ENCODE measurements at regions not wholly inside any gene's neighbourhood (a gene's known extent, or its start where the extent isn't known, plus 50 kb on each side); places are given as distances from the start of the nearest gene placed in this dataset.

DNA sequence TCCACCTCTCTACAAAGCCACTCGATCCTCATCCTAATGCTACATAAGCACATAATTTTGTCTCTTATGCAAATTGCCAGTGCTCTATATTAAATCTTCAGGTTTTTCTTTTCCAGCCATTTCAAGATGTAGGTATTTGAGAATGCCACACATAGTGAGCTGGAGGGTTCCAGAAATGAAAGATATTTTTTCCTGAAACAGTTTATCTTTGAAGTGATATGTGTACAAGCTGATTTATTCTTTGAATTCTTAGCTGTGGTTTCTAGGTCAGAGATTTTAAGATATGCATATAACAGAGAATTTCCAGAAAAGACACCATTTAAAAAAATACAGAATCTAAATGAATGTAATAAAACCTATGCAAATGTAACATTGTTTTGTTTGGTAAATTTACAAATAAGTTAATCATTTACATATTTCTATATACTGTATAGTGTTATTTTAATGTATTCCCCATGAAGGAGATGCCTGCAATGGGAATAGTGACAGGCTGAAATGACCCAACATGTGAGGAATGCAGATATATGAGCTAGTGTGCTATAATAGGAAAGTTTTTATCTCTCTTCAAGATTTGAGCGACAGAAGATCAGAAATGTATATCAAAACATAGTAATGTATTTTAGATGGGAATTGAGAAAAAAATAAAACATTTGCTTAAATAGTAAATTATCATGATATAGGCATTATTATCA lies 570.2 kb downstream of the SLITRK1 start:
- no peak for DNase-seq

DNA sequence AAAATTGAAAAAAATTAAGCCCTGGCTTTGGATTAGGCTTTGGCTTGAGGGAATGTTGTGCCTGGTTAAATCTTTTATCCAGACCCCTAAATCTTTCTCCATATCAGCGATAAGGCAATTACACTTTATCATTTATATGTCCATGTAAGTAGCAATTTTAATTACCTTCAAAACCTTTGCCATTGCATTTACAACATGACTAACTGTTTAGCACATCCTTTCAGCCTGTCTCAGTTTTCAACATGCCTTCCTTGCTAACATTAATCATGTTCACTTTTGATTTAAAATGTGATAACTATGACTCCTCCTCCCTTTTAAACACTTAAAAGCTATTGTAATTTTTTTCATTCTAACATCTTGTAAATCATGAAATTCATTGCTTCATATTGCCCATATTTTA lies 583.7 kb downstream of the SLITRK1 start:
- DNase-seq = no peak

DNA sequence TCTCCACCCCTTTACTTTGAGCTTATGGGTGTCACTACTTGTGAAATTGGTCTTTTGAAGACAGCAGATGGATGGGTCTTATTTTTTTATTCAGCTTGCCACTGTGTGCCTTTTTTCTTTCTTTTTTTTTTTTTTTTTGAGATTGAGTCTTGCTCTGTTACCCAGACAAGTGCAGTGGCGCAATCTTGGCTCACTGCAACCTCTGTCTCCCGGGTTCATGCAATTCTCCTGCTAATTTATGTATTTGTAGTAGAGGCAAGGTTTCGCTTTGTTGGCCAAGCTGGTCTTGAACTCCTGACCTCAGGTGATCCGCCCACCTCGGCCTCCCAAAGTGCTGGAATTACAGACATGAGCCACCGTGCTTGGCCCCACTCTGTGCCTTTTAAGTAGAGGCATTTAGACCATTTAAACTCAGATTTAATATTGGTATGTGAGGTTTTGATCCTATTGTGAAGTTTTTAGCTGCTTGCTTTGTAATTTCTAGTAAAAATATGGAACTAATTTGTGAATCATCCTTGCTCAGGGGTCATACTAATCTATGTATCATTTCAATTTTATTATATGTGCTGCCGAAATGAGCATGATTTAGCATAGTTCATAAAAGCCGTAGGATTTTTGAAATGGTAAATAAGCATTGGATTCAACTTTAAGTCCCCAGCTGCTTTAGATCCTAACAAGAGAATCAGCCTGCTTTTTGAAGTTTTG lies 584.5 kb downstream of the SLITRK1 start:
- DNase-seq = no peak

DNA sequence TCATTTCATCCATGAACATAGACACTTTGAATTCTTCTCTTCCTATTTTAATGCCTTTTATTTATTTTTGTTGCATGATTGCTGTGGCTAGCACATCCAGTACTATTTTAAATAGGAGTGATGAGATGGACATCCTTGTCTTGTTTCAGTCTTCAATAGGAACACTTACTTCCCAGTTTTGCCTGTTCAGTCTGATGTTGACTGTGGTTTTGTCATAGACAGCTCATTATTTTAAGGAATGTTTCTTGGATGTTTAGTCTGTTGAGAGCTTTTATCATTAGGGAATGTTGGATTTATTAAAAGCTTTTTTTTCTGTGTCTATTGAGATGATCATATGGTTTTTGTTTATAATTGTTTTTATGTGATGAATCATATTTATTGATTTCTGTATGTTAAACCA lies 586.6 kb downstream of the SLITRK1 start:
- DNase-seq = no peak

DNA sequence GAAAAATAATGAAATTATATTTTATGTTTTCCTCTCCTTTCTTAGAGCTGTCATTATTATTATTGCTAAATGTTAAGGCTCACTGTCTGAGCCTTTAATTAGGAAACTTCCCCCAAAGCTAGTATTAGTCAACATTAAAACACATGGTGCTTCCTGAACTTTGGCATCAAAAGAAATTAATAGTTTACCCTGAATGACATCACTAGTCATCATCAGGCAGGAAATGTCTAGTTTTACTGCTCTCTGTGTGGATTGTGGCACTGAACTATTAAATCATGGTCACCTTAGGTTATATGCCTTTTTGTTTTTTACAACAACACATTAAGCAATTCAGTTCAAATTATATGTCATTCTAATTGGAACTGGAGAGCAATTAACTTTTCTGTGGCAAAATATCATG lies 595.5 kb downstream of the SLITRK1 start:
- no peak for DNase-seq

DNA sequence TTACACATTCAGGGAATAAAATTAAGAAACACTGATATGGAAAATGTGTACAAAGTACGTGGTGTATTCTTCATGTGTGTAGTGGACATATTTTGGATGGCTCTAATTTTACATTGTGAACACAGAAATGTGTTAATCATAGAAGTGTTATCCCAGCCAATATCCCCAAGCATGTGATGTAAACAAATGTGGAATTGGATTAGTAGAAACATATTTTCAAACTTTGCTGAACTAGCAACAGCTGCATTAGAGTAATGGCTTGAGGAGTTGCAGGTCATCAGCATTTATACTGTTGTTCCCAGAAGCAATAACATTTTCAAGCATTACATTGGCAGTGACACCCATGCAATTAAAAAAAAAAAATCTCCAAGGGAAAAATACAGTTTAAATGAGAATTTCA lies 600.6 kb downstream of the SLITRK1 start:
- DNase-seq = no peak

DNA sequence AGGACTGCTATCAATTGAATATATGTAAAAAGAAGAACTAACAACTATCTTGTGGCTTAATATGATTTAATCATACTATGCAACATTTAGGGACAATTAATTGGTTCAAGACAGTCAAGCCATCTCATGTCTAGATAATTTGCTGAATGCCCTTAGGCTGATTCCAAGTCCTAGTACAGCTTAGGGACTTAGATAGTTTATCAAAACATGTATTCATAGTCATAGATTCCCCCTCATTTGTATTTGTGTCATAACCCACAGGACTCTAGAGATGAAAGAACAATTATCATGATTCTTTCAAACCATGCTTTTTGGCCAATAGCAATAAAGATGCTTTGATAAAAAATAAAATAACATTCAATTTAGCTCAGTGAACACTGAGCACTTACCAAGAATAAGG lies 607.6 kb downstream of the SLITRK1 start:
- no peak for DNase-seq

DNA sequence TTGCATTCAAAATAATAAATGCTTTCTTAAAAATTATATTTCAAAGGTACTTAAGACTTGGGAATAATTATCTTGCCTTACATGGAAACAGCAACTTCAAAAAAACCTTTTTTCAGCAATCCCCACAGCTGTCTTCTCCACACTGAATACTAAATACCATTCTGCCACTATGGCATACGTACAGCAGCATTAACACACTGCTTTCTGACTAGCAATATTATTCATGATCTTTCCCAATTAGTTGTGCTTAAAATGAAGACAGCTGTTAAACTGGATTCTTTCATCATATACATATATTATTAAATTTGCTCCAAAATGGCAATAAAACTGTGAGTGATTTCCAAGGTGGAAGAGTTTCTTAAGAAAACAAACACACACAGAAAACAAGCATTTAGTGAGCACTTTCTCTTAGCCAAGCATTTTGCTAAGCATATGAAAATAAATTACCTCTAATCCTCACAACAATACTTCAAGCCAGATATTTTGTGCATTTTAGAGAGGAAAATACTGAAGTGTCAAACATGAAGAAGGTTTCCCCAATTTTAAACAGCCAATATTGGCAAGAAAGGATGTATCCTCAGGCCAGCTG lies 609.5 kb downstream of the SLITRK1 start:
- DNase-seq = no peak

DNA sequence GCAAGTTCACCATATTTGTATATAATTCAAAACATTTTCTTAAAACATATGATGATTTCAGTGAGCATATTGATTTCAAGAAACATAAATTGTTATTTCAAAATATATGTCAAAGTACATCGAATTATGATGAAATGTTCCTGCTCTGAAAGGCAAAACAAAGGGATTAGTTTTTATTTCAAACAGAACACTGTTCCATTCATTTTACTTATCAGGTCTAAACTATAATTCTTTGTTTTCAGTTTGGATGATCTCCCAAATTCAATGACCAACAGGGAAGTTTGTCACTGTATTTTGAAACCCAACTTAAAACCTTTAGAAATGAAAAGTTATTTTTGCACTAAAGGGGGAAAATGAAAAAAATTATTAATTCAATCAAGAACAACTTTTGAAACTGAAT lies 610.2 kb downstream of the SLITRK1 start:
- DNase-seq = no peak

DNA sequence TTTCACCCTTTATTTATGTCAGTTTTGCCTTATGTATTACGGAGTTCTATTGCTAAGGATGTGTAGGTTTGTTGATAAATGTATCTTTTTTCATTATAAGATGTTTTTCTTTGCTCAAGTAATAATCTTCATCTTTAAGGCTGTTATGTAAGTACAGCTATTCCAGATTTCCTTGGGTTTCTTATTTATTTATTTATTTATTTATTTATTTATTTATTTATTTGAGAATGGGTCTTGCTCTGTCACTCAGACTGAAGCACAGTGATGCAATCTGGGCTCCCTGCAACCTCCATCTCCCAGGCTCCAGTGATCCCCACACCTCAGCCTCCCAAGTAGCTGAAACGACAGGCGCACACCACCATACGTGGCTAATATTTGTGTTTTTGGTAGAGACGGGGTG lies 617.0 kb downstream of the SLITRK1 start:
- DNase-seq = no peak

DNA sequence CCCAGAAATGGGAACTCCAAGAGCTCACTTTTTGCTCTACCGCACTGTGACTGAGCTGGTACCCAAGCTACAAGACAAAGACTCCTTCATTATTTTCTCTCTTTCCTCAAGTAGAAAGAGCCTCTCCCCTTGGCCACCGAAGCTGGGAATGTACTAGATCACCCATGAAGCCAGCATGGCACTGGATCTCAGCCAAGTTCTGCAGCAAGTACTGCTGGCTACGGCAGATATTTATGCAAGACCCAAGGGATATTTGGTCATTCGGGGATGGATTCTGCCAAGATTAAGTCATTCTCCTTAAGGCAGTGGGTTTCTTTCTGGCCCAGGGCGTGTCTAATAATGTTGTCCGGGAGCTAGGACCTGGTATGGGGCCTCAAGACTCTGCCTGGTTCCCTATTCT lies 633.5 kb downstream of the SLITRK1 start:
- DNase-seq = no peak

DNA sequence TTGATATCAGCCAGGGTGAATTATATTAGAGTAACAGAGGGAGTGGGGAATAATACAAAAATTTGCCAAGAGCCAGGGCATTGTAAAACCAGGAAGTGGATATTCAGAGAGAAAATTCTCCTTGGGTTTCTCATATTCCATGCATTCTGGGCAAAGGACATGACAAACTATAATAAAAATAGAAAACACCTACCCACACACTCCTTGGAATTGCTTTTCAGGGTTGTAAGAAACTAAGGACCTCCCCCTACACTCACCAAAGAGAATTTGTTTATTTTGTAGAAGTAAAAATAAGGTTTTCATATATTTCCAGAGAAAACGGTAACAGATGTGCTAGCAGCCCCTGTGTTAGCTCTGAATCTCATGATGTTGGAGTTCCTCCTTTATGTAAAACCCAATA lies 649.6 kb downstream of the SLITRK1 start:
- no peak for DNase-seq

DNA sequence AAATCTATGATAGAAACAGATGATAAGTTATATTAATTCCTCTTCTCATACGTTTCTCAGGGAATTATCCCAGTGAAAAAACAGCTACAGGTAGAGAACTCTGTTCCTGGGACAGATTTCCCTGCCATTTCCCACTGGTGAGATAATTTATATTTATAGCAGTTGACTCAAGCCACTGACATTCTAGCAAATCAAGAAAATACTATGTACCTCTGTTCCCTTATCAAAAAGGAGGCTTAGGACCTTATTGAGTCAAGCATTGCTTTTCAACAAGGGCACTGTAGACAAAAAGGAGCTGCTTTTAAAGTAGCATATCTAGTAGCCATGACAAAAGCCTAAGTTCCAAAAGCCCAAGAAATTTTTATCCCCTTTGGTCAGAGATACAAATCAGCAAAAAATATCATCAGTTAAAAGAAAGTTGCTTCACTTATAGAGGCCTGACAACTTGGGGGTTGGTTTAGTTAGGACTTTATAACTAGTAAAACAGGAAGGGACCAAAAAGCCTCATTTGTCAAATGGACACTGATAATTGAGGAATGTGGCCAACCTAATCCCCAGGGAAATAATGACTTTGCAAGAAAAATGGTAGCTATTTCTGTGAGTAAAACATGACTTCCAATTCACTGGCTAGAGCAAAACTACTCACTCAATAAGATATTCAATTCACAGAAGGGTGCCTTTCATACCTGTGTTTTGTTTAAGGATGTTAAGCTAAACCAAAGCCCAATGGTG lies 652.5 kb downstream of the SLITRK1 start:
- DNase-seq = no peak

DNA sequence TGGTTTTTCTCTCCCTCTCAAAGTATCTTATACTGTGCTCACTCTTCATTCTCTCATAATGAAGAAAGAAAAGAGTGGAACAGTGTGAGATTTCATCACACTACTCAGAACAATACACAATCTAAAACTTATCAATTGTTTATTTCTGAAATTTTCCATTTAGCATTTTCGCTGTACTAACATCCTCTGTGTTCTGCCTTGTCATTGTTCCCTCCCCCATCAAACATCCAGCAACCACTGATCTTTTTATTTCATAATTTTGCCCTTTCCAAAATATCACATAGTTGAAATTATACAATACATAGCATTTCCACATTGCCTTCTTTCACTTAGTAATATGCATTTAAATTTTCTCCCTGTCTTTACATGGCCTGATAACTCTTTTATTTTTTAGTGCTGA lies 658.7 kb downstream of the SLITRK1 start:
- no peak for DNase-seq

DNA sequence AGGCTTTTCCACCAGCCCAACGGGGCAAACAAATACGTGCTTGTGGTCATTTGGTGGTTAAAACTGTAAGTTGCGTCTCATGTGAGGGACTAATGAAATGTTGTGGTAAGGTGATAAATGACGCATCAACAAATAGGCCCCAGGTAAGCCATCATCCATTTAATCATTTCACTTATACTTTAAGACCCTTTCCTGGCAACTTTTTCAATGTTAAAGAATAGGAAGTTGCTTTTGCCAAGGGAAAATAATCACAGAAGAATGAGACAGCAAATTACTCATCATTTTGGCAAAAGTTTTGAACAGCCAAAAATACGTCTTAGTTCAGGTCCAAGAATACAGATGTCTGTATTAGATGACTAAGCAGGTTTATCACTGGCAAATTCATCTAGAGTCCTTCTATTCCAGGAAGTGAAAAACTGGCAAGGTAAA lies 660.4 kb downstream of the SLITRK1 start:
- DNase-seq = no peak

DNA sequence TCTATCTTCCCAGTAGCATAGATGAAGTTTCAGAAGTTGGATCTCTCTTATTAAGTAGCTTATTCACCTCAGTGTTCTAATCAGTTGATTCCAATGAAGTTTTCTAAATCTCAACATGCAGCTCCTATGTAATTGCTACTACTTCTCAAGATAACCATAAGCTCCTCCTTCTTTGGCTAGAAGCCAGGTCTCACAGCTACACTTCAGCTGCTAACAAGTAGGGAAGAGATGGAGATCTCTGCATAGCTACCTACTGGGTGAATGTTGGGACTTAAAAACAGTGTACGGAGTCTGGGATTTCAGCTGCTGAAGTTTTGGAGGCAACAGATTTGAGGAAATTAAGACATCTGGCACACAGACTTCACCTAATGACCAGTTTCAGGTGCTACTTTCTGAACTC lies 661.0 kb downstream of the SLITRK1 start:
- no peak for DNase-seq

DNA sequence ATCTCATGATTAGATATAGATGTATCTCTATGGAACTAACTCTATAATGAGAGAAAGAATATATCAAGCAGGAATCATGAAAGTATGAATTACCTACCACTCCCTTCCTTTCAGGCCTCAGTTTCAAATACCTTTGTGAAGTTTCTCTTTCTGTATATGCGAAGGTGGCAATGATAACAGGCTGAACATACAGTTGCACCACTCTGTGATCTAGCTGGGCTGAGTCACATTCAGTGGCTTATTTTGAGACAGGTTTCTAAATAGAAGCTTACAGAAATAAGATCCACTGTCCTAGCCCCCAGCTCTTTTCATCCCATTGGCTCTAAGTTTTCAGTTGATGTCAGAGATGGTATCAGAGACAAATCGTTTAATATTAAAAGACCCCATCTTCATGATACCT lies 662.0 kb downstream of the SLITRK1 start:
- no peak for DNase-seq

DNA sequence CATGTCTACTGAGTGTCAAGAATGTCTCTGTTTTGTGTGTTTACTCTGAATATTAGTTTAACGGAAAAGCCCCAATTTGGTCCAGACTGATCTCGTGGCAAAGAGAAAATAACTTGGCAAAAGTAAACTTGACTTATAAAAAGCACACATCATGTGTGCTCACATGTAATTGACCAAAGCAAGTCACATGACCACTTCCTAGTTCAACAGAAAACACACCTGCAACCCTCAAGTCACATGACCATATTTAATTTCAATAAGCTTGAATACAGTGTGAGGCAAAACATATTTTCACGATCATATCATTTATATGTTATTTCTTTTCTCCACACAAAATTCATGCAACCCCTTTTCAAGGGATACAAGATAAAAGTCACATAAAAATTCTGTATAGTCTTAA lies 662.4 kb downstream of the SLITRK1 start:
- DNase-seq = no peak

DNA sequence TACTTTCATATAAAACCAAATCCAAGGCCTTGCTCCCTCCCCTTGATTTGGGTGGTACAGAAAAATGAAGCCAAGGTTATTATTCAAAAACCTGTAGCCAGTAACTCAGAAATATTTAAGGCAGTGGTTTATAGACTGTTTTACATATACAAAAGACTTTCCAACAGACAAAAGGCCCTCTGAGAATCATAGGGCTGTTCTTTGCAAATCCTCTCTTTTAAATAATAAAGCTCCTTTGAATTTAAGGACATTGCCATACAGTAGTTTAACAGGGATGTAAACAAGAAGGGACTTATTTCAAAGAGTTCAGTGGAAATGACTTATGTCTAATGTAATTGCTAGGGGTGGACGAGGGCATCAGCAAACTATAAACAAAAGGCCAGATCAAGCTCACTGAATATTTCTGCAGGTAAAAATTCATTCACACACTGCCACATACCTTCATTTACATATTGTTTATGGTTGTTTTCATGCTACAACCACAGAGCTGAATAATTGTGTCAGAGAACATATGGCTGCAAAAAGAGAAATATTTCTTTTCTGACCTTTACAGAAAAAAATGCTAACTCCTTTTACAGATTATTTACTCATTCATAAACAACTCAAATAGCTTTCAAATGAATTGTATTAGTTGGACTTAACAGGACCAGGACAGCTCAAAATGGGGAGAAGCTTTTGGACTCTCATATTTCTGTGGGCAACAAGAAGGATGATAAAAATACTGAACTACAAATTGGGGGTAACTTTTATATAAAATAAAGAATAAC lies 665.6 kb downstream of the SLITRK1 start:
- no peak for DNase-seq

DNA sequence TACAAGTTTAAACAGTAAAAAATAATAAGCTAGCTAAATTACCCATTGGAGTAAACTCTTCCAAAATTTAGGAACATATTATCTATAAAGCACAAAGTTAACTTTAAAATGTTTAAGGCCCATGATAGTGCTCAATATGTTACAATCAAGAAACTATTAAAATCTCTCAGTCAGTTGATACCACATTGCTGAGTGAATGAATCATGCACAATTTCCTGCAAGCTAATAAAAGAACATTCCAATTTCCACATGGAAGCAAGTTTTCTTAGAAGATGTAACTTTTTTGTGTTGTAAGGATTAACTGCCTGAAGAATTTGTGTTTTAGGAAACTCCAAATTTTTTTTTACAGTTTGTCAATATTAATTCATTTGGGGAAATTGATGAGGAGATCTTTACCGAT lies 666.6 kb downstream of the SLITRK1 start:
- DNase-seq = no peak

DNA sequence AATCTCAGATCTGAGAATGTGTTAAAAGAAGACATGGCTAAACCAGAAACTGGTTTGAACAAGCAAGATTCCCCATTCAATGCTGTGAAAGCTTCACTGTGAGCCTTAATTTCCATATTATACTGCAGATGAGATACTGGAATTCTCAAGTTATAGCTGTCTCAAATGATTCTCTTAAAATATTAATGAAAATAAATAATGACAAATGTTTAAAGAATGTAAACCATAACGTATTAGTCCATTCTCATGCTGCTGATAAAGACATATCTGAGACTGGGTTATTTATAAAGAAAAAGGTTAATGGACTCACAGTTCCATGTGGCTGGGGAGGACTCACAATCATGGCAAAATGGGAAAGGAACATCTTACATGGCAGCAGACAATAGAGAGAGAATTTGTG lies 667.8 kb downstream of the SLITRK1 start:
- DNase-seq = no peak

DNA sequence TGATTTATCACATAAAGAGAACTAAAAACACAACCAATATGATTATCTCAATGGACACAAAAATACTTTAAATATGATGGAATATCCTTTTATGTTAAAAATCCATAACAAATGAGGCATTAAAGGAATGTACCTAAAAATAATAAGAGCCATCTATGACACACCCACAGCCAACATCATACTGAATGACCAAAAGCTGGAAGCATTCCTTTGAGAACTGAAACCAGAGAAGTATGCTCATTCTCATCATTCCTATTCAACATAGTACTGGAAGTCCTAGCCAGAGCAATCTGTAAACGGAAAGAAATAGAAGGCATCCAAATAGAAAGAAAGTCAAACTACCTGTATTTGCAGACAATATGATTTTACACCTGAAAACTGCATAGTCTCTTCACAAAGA lies 671.0 kb downstream of the SLITRK1 start:
- DNase-seq = no peak

DNA sequence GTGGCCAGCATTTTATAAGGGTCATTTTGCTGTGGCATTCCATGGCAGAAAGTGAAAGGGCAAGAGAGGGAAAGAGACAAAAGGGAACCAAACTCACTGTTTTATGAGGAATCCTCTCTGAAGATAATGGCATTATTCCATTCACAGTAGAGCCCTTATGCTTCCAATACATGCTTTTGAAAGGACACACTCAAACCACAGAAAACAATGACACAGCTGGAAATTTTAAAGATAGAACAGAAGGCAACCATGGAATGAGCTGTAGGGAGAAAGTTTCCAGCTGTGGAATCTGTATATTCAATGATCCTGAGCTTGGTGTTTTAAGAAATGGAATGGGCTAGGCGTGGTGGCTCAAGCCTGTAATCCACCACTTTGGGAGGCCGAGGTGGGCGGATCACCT lies 677.4 kb downstream of the SLITRK1 start:
- DNase-seq = no peak
